NCI-H1417 treated with DMSO at 0.1 percent for 48 hours (cell line): ENCODE measurements at regions not wholly inside any gene's neighbourhood (a gene's known extent, or its start where the extent isn't known, plus 50 kb on each side); places are given as distances from the start of the nearest gene placed in this dataset.
"Not testable (repeated sequence)": the region's sequence is repeated elsewhere in the genome, so short reads cannot be mapped to it uniquely, and the experiment has no call there.

Source experiments
- DNase-seq: peaks from one replicate; lab custom pipeline; 2025; lab: John Stamatoyannopoulos, UW

GRCh38 chr4:72876946-72877345 is 192.6 kb downstream of the COX18 start:
- no peak for DNase-seq

GRCh38 chr4:72875545-72875944 is 194.0 kb downstream of the COX18 start:
- no peak for DNase-seq

GRCh38 chr4:72875138-72875537 is 194.4 kb downstream of the COX18 start:
- DNase-seq, result no peak

GRCh38 chr4:72864898-72865297 is 204.6 kb downstream of the COX18 start:
- DNase-seq, result no peak

GRCh38 chr4:72864277-72864676 is 205.2 kb downstream of the COX18 start:
- DNase-seq, result not testable (repeated sequence)

- DNase-seq, result no peak
These were observed 208.8 kb downstream of the COX18 start for GRCh38 chr4:72860766-72861165.

- DNase-seq, result no peak
These were observed 211.2 kb downstream of the COX18 start for GRCh38 chr4:72858328-72858727.

- no peak for DNase-seq
These were observed 211.7 kb downstream of the COX18 start for GRCh38 chr4:72857787-72858186.

GRCh38 chr4:72857216-72857615 is 212.3 kb downstream of the COX18 start:
- no peak for DNase-seq

GRCh38 chr4:72846280-72847111 is 223.0 kb downstream of the COX18 start:
- no peak for DNase-seq

GRCh38 chr4:72843466-72843865 is 226.1 kb downstream of the COX18 start:
- no peak for DNase-seq

- DNase-seq, result no peak
These were observed 227.2 kb downstream of the COX18 start for GRCh38 chr4:72842323-72842722.

- not testable (repeated sequence) for DNase-seq
These were observed 229.3 kb downstream of the COX18 start for GRCh38 chr4:72840166-72840565.

- DNase-seq, result no peak
These were observed 240.7 kb downstream of the COX18 start for GRCh38 chr4:72828864-72829263.

GRCh38 chr4:72827968-72828367 is 241.5 kb downstream of the COX18 start:
- DNase-seq, result no peak

GRCh38 chr4:72820107-72820506 is 249.4 kb downstream of the COX18 start:
- no peak for DNase-seq

GRCh38 chr4:72817012-72817411 is 248.0 kb upstream of the ADAMTS3 start:
- no peak for DNase-seq

- no peak for DNase-seq
These were observed 245.2 kb upstream of the ADAMTS3 start for GRCh38 chr4:72814241-72814640.

- no peak for DNase-seq
These were observed 240.2 kb upstream of the ADAMTS3 start for GRCh38 chr4:72809208-72809607.

- DNase-seq, result no peak
These were observed 236.3 kb upstream of the ADAMTS3 start for GRCh38 chr4:72805284-72805683.

GRCh38 chr4:72797486-72797885 is 228.5 kb upstream of the ADAMTS3 start:
- no peak for DNase-seq

GRCh38 chr4:72791054-72791453 is 222.0 kb upstream of the ADAMTS3 start:
- DNase-seq, result no peak

GRCh38 chr4:72786401-72786990 is 217.5 kb upstream of the ADAMTS3 start:
- no peak for DNase-seq

- DNase-seq, result no peak
These were observed 210.2 kb upstream of the ADAMTS3 start for GRCh38 chr4:72779241-72779640.
